SU-DHL-6 (cell line): ENCODE measurements at regions not wholly inside any gene's neighbourhood (a gene's known extent, or its start where the extent isn't known, plus 50 kb on each side); places are given as distances from the start of the nearest gene placed in this dataset.

Experiments
- H2AFZ ChIP-seq: fragments of 200-600 bp; sonication (generic); 2 replicates; pipeline ENCODE4 v1.6.1; 2014; ENCODE audit warnings: low read depth, mild to moderate bottlenecking, moderate library complexity, mixed read lengths, antibody characterized with exemption, low read length; ENCODE audit not compliant: severe bottlenecking
- H3F3A ChIP-seq: fragments of 200-600 bp; shearing (Covaris generic); 2 replicates; pipeline ENCODE4 v1.6.0; 2016; ENCODE audit warnings: antibody characterized with exemption, mild to moderate bottlenecking; ENCODE audit not compliant: insufficient read depth
- H3K27ac ChIP-seq: fragments of 200-600 bp; sonication (generic); 2 replicates; pipeline ENCODE4 v1.5.1; 2016; ENCODE audit warnings: low read depth, mild to moderate bottlenecking, low read length, moderate library complexity, mixed read lengths
- H3K27me3 ChIP-seq: fragments of 200-600 bp; sonication (generic), shearing (Covaris generic); 2 replicates; pipeline ENCODE4 v1.6.0; 2014; ENCODE audit warnings: mild to moderate bottlenecking, low read length
- H3K36me3 ChIP-seq: fragments of 200-600 bp; sonication (generic); 2 replicates; pipeline ENCODE4 v1.6.1; 2014; ENCODE audit warnings: mild to moderate bottlenecking, low read length, mixed read lengths
- H3K4me2 ChIP-seq: fragments of 300-600, 200-600 bp; shearing (Covaris generic), sonication (generic); 2 replicates; pipeline ENCODE4 v1.6.0; 2014; ENCODE audit warnings: low read length, low read depth, mild to moderate bottlenecking; ENCODE audit not compliant: poor library complexity, severe bottlenecking
- H3K4me3 ChIP-seq: fragments of 200-600 bp; sonication (generic); 2 replicates; pipeline ENCODE4 v1.5.1; 2014; ENCODE audit warnings: antibody characterized with exemption, low read length, mild to moderate bottlenecking, mixed read lengths; ENCODE audit not compliant: insufficient read depth, poor library complexity, severe bottlenecking
- H3K79me2 ChIP-seq: fragments of 200-600 bp; sonication (generic); 2 replicates; pipeline ENCODE4 v1.6.1; 2014; ENCODE audit warnings: mild to moderate bottlenecking, low read length, moderate library complexity; ENCODE audit not compliant: insufficient read depth
- H3K9ac ChIP-seq: fragments of 200-600 bp; sonication (generic); 2 replicates; pipeline ENCODE4 v1.7.0; 2014; ENCODE audit warnings: mild to moderate bottlenecking, low read length
- H3K9me2 ChIP-seq: fragments of 200-600 bp; sonication (generic); replicated peaks from 2 replicates; pipeline ENCODE4 v1.6.1; 2014; ENCODE audit warnings: low read length; ENCODE audit not compliant: insufficient read depth
- H3K9me3 ChIP-seq: fragments of 200-600 bp; sonication (generic); 2 replicates; pipeline ENCODE4 v1.6.1; 2014; ENCODE audit warnings: low read length, mixed read lengths; ENCODE audit not compliant: insufficient read depth
- H4K20me1 ChIP-seq: fragments of 200-600 bp; sonication (generic); 2 replicates; pipeline ENCODE4 v1.6.1; 2014; ENCODE audit warnings: low read depth, mild to moderate bottlenecking, antibody characterized with exemption, low read length, moderate library complexity, mixed read lengths
- CTCF ChIP-seq: fragments of 200-600 bp; sonication (generic); IDR thresholded peaks from one replicate; pipeline ENCODE4 v1.5.1; 2017; ENCODE audit warnings: antibody characterized with exemption, mild to moderate bottlenecking, low read length, moderate library complexity; ENCODE audit not compliant: insufficient read depth, poor library complexity, severe bottlenecking
- EZH2phosphoT487 ChIP-seq: fragments of 200-600 bp; sonication (generic), shearing (Covaris generic); conservative IDR thresholded peaks from 2 replicates; pipeline ENCODE4 v1.6.1; 2018; ENCODE audit warnings: mild to moderate bottlenecking, antibody characterized with exemption, low read length, moderate library complexity, mixed read lengths

- H3K4me3 ChIP-seq = no peak overlapping the region
- no peak overlapping the region for H3K4me2 ChIP-seq
- H3K79me2 ChIP-seq = no peaks in the 10 kb centered on the region
- no peaks in the 10 kb centered on the region for H3K36me3 ChIP-seq
- H4K20me1 ChIP-seq = no peaks in the 10 kb centered on the region
- 0 out of 2 replicates have a peak, but pooled peaks cover 4% of the 10 kb centered on the region for H3K9me2 ChIP-seq
- H3F3A ChIP-seq = no peaks in the 10 kb centered on the region
- H3K9me3 ChIP-seq = no peaks in the 10 kb centered on the region
- H3K27ac ChIP-seq = no peak overlapping the region
- TF ChIP-seq EZH2phosphoT487 = no peak
- no peak for TF ChIP-seq CTCF
- H2AFZ ChIP-seq = no peak overlapping the region
- no peaks in the 10 kb centered on the region for H3K27me3 ChIP-seq
- no peak overlapping the region for H3K9ac ChIP-seq
Observed at GRCh38 chr1:164932580-164932979, 373.6 kb downstream of the PBX1 start.

GRCh38 chr1:164930833-164931232, 371.8 kb downstream of the PBX1 start:
- Histone ChIP-seq H3K79me2 (no peaks in the 10 kb centered on the region), H4K20me1 (no peaks in the 10 kb centered on the region), H3K4me2 (no peak overlapping the region), H3K9ac (no peak overlapping the region), H3K36me3 (no peaks in the 10 kb centered on the region), H3K27me3 (no peaks in the 10 kb centered on the region), H3F3A (no peaks in the 10 kb centered on the region), H3K9me3 (no peaks in the 10 kb centered on the region), H3K4me3 (no peak overlapping the region), H2AFZ (no peak overlapping the region), H3K27ac (no peak overlapping the region), H3K9me2 (0 out of 2 replicates have a peak, but pooled peaks cover 4% of the 10 kb centered on the region)
- TF ChIP-seq EZH2phosphoT487 = no peak
- no peak for TF ChIP-seq CTCF

- no peak for TF ChIP-seq EZH2phosphoT487
- TF ChIP-seq CTCF = no peak
- H3F3A ChIP-seq = no peaks in the 10 kb centered on the region
Observed at GRCh38 chr1:164930241-164930640, 371.3 kb downstream of the PBX1 start.

More at GRCh38 chr1:164930241-164930640, 371.3 kb downstream of the PBX1 start:
- Histone ChIP-seq H3K9ac (no peak overlapping the region), H3K9me2 (0 out of 2 replicates have a peak, but pooled peaks cover 4% of the 10 kb centered on the region), H4K20me1 (no peaks in the 10 kb centered on the region), H3K27ac (no peak overlapping the region), H3K4me3 (no peak overlapping the region), H3K27me3 (no peaks in the 10 kb centered on the region), H3K36me3 (no peaks in the 10 kb centered on the region), H3K4me2 (no peak overlapping the region), H3K9me3 (no peaks in the 10 kb centered on the region), H2AFZ (no peak overlapping the region), H3K79me2 (no peaks in the 10 kb centered on the region)
